SK-N-SH (cell line): ENCODE measurements at regions not wholly inside any gene's neighbourhood (a gene's known extent, or its start where the extent isn't known, plus 50 kb on each side); places are given as distances from the start of the nearest gene placed in this dataset.

ENCODE experiments used
- CTCF ChIA-PET: fragments of 300-600, 350-600 bp; formaldehyde crosslinking; extraction: SDS; loops from one replicate; lab custom pipeline; 2021; lab: Yijun Ruan, JAX
- POLR2A ChIA-PET: fragments of 350-600 bp; sonication (Branson Sonifier 250); formaldehyde crosslinking; extraction: SDS; loops from one replicate; lab custom pipeline; 2020; ENCODE audit warnings: antibody characterized with exemption, inconsistent platforms; lab: Yijun Ruan, JAX
- DNase-seq: peaks from one replicate; pipeline ENCODE4 v3.0.0; 2012
- H2AFZ ChIP-seq: fragments of 200-600 bp; sonication (generic); 2 replicates; pipeline ENCODE4 v1.8.1; 2016; ENCODE audit warnings: antibody characterized with exemption, mild to moderate bottlenecking, low read depth
- H3F3A ChIP-seq: fragments of 200-600 bp; sonication (generic); replicated peaks from 2 replicates; pipeline ENCODE3; 2016; ENCODE audit warnings: antibody characterized with exemption, mild to moderate bottlenecking; ENCODE audit not compliant: insufficient read depth
- H3K27ac ChIP-seq, 2 experiments: fragments of 200-500 bp in 1 of 2; fragments of 200-600 bp in 1 of 2; sonication (Bioruptor generic) in 1 of 2; sonication (generic), shearing (Covaris generic) in 1 of 2; 2 replicates each; pipeline versions ENCODE4 v1.5.1 to v1.6.1; 2014 to 2016; ENCODE audit warnings: low read depth in 2 of 2, inconsistent platforms in 1 of 2, low read length in 1 of 2, mild to moderate bottlenecking in 1 of 2, mixed read lengths in 1 of 2
- H3K27me3 ChIP-seq: fragments of 200-600 bp; sonication (generic), shearing (Covaris generic); 2 replicates; pipeline ENCODE4 v1.6.1; 2016; ENCODE audit warnings: mixed run types; ENCODE audit not compliant: insufficient read depth
- H3K36me3 ChIP-seq, 2 experiments: fragments of 200-500 bp in 1 of 2; fragments of 200-600 bp in 1 of 2; sonication (Bioruptor generic) in 1 of 2; sonication (generic) in 1 of 2; replicated peaks in 1 of 2; 2 replicates each; pipeline versions ENCODE3 to v1.5.1; 2014 to 2016; ENCODE audit warnings: low read length in 1 of 2, mild to moderate bottlenecking in 1 of 2; ENCODE audit not compliant: insufficient read depth in 2 of 2, control insufficient read depth in 1 of 2
- H3K4me1 ChIP-seq, 2 experiments: fragments of 200-500 bp in 1 of 2; fragments of 200-600 bp in 1 of 2; sonication (Bioruptor generic) in 1 of 2; sonication (generic), shearing (Covaris generic) in 1 of 2; 2 replicates each; pipeline versions ENCODE4 v1.5.1 to v1.6.1; 2014 to 2016; ENCODE audit warnings: low read depth in 1 of 2, low read length in 1 of 2, mixed run types in 1 of 2; ENCODE audit not compliant: insufficient read depth in 2 of 2, control insufficient read depth in 1 of 2
- H3K4me2 ChIP-seq: fragments of 200-600 bp; sonication (generic), shearing (Covaris generic); 2 replicates; pipeline ENCODE4 v1.6.1; 2017; ENCODE audit warnings: mixed run types
- H3K4me3 ChIP-seq, 2 experiments: fragments of 200-500 bp in 1 of 2; fragments of 200-600 bp in 1 of 2; sonication (Bioruptor generic) in 1 of 2; sonication (generic), shearing (Covaris generic) in 1 of 2; 2 replicates each; pipeline versions ENCODE4 v1.5.1 to v1.8.1; 2014 to 2016; ENCODE audit warnings: low read depth in 2 of 2, inconsistent platforms in 1 of 2, low read length in 1 of 2, mild to moderate bottlenecking in 1 of 2, mixed read lengths in 1 of 2, moderate library complexity in 1 of 2
- H3K79me2 ChIP-seq: fragments of 200-600 bp; sonication (generic); 2 replicates; pipeline ENCODE4 v1.8.1; 2017; ENCODE audit warnings: mild to moderate bottlenecking; ENCODE audit not compliant: insufficient read depth
- H3K9ac ChIP-seq: fragments of 200-600 bp; sonication (generic); 2 replicates; pipeline ENCODE4 v1.6.1; 2017; ENCODE audit warnings: mixed run types
- H3K9me2 ChIP-seq: fragments of 200-600 bp; sonication (generic); 2 replicates; pipeline ENCODE4 v1.6.1; 2017; ENCODE audit warnings: mixed run types
- H3K9me3 ChIP-seq: fragments of 200-600 bp; sonication (generic); 2 replicates; pipeline ENCODE4 v1.6.1; 2017; ENCODE audit warnings: mixed run types, mild to moderate bottlenecking, moderate library complexity
- H4K20me1 ChIP-seq: fragments of 200-600 bp; sonication (generic); 2 replicates; pipeline ENCODE4 v1.6.1; 2017; ENCODE audit warnings: mild to moderate bottlenecking, mixed run types; ENCODE audit not compliant: insufficient read depth
- EZH2phosphoT487 ChIP-seq: fragments of 200-600 bp; sonication (generic); IDR thresholded peaks from 2 replicates; pipeline ENCODE4 v1.6.1; 2017; ENCODE audit warnings: low read depth, mixed run types, mild to moderate bottlenecking, antibody characterized with exemption, moderate library complexity, borderline replicate concordance
- FOSL2 ChIP-seq: IDR thresholded peaks from 2 replicates; pipeline ENCODE4 v1.4.0; 2012; ENCODE audit warnings: low read depth, mild to moderate bottlenecking, moderate library complexity, borderline replicate concordance
- FOXJ3 ChIP-seq: sonication (generic); formaldehyde crosslinking; IDR thresholded peaks from 2 replicates; pipeline ENCODE4 v1.5.1; 2020; ENCODE audit warnings: mild to moderate bottlenecking, missing genetic modification reagents
- GABPA ChIP-seq: IDR thresholded peaks from 2 replicates; pipeline ENCODE4 v1.4.0; 2012; ENCODE audit warnings: low read depth, mild to moderate bottlenecking
- GATA2 ChIP-seq: sonication (generic); formaldehyde crosslinking; IDR thresholded peaks from 2 replicates; pipeline ENCODE4 v1.5.0; 2020; ENCODE audit warnings: mild to moderate bottlenecking, missing genetic modification reagents
- MXI1 ChIP-seq: IDR thresholded peaks from 2 replicates; pipeline ENCODE4 v1.6.1; 2012; ENCODE audit warnings: mild to moderate bottlenecking, low read depth, low read length, improper control_type of control experiment
- NRF1 ChIP-seq: IDR thresholded peaks from 2 replicates; pipeline ENCODE4 v1.6.1; 2012; ENCODE audit warnings: low read depth, mild to moderate bottlenecking, low read length
- POLR2AphosphoS5 ChIP-seq: IDR thresholded peaks from 2 replicates; pipeline ENCODE4 v1.6.1; 2012; ENCODE audit warnings: low read depth, low read length
- RAD21 ChIP-seq: IDR thresholded peaks from 2 replicates; pipeline ENCODE4 v1.6.1; 2012; ENCODE audit warnings: mild to moderate bottlenecking, low read length
- RCOR1 ChIP-seq: fragments of 150-350 bp; IDR thresholded peaks from 2 replicates; pipeline ENCODE4 v1.6.1; 2017; ENCODE audit warnings: antibody characterized with exemption, low read length
- RFX5 ChIP-seq: IDR thresholded peaks from 2 replicates; pipeline ENCODE4 v1.6.1; 2012; ENCODE audit warnings: mild to moderate bottlenecking, improper control_type of control experiment, low read length
- SIN3A ChIP-seq: IDR thresholded peaks from 2 replicates; pipeline ENCODE4 v1.6.1; 2012; ENCODE audit warnings: low read depth, mild to moderate bottlenecking, low read length, moderate library complexity, borderline replicate concordance
- SMC3 ChIP-seq: IDR thresholded peaks from 2 replicates; pipeline ENCODE4 v1.6.1; 2012; ENCODE audit warnings: low read depth, low read length, improper control_type of control experiment
- TAF1 ChIP-seq: IDR thresholded peaks from 2 replicates; pipeline ENCODE4 v1.6.1; 2012; ENCODE audit warnings: low read depth, mild to moderate bottlenecking, low read length, moderate library complexity, borderline replicate concordance
- WGBS: methylation state at CpG from one replicate; pipeline ENCODE4 v1.1.6; 2017; ENCODE audit warnings: low lambda C conversion rate; 5-methylcytosine and 5-hydroxymethylcytosine counted together
- TF ChIP-seq, protein P1 (sequence below): IDR thresholded peaks from 2 replicates; pipeline ENCODE4 v1.6.1; 2012; ENCODE audit warnings: mild to moderate bottlenecking, low read depth, low read length, moderate library complexity
- TF ChIP-seq, protein P2 (sequence below): IDR thresholded peaks from 2 replicates; pipeline ENCODE4; 2012
- TF ChIP-seq, protein P3 (sequence below): IDR thresholded peaks from 2 replicates; pipeline ENCODE4 v1.4.0; 2012; ENCODE audit warnings: low read depth, borderline replicate concordance

DNA sequence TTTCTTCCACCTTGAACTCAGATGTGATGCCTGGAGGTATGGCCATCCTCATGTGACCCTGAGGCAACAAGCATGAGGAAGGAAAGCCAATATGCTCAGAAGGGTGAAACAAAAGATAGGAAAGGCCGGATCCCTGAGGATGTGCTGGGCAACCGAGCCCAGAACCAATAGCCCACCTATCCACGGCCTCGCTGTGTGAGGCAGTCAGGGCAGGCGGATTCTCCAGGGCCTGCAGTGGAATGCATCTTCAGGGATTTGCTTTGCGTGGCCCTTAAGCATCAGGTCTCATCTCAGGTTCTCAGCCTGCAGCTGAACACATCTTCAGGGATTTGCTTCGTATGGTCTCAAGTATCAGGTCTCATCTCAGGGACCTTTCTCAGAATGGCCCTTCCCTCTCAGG is 139.8 kb downstream of the ANKRD60 start:
- 95% methylated on average over 6 of the region's 7 CpGs for WGBS
- TF ChIP-seq FOXJ3 (no peak), MXI1 (no peak), GABPA (no peak), TAF1 (no peak), NRF1 (no peak), RFX5 (no peak), EZH2phosphoT487 (no peak), POLR2AphosphoS5 (no peak), GATA2 (no peak), RCOR1 (no peak), SIN3A (no peak), SMC3 (no peak), FOSL2 (no peak), RAD21 (no peak)
- TF ChIP-seq, protein P1, sequence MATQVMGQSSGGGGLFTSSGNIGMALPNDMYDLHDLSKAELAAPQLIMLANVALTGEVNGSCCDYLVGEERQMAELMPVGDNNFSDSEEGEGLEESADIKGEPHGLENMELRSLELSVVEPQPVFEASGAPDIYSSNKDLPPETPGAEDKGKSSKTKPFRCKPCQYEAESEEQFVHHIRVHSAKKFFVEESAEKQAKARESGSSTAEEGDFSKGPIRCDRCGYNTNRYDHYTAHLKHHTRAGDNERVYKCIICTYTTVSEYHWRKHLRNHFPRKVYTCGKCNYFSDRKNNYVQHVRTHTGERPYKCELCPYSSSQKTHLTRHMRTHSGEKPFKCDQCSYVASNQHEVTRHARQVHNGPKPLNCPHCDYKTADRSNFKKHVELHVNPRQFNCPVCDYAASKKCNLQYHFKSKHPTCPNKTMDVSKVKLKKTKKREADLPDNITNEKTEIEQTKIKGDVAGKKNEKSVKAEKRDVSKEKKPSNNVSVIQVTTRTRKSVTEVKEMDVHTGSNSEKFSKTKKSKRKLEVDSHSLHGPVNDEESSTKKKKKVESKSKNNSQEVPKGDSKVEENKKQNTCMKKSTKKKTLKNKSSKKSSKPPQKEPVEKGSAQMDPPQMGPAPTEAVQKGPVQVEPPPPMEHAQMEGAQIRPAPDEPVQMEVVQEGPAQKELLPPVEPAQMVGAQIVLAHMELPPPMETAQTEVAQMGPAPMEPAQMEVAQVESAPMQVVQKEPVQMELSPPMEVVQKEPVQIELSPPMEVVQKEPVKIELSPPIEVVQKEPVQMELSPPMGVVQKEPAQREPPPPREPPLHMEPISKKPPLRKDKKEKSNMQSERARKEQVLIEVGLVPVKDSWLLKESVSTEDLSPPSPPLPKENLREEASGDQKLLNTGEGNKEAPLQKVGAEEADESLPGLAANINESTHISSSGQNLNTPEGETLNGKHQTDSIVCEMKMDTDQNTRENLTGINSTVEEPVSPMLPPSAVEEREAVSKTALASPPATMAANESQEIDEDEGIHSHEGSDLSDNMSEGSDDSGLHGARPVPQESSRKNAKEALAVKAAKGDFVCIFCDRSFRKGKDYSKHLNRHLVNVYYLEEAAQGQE, result no peak
- TF ChIP-seq, protein P2, sequence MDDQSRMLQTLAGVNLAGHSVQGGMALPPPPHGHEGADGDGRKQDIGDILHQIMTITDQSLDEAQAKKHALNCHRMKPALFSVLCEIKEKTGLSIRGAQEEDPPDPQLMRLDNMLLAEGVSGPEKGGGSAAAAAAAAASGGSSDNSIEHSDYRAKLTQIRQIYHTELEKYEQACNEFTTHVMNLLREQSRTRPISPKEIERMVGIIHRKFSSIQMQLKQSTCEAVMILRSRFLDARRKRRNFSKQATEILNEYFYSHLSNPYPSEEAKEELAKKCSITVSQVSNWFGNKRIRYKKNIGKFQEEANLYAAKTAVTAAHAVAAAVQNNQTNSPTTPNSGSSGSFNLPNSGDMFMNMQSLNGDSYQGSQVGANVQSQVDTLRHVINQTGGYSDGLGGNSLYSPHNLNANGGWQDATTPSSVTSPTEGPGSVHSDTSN, result no peak
- TF ChIP-seq, protein P3, sequence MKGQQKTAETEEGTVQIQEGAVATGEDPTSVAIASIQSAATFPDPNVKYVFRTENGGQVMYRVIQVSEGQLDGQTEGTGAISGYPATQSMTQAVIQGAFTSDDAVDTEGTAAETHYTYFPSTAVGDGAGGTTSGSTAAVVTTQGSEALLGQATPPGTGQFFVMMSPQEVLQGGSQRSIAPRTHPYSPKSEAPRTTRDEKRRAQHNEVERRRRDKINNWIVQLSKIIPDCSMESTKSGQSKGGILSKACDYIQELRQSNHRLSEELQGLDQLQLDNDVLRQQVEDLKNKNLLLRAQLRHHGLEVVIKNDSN, result no peak
- CTCF ChIA-PET, result interaction anchor here (0.6 to 5.5 kb wide), 12 partner anchors 10 to 1086 kb away, joined by 3 to 52 read pairs (median 9); no protein-coding TSS in a partner anchor
- Histone ChIP-seq H3K4me1 (no peaks in the 10 kb centered on the region; a peak in 1 of 4 replicates), H3K79me2 (no peaks in the 10 kb centered on the region), H3K27ac (no peak overlapping the region), H4K20me1 (no peaks in the 10 kb centered on the region), H3K9ac (no peak overlapping the region), H3K9me3 (no peaks in the 10 kb centered on the region), H3K4me3 (no peak overlapping the region), H3K36me3 (no peaks in the 10 kb centered on the region), H2AFZ (no peak overlapping the region), H3K9me2 (no peaks in the 10 kb centered on the region), H3K4me2 (no peak overlapping the region), H3F3A (no peaks in the 10 kb centered on the region), H3K27me3 (no peaks in the 10 kb centered on the region)
- POLR2A ChIA-PET, result no interaction called here
- DNase-seq, result no peak
